Stimulated activated CD4-positive, alpha-beta T cell treated with anti-CD3 and anti-CD28 coated beads, Interleukin-4, amount 100 ng/mL, for 24 hours (primary cell): ENCODE measurements at regions not wholly inside any gene's neighbourhood (a gene's known extent, or its start where the extent isn't known, plus 50 kb on each side); places are given as distances from the start of the nearest gene placed in this dataset.
"Not testable (repeated sequence)": the region's sequence is repeated elsewhere in the genome, so short reads cannot be mapped to it uniquely, and the experiment has no call there.

Experiments
- DNase-seq: peaks from one replicate; pipeline ENCODE4 v3.0.0-alpha.2; 2020

DNA sequence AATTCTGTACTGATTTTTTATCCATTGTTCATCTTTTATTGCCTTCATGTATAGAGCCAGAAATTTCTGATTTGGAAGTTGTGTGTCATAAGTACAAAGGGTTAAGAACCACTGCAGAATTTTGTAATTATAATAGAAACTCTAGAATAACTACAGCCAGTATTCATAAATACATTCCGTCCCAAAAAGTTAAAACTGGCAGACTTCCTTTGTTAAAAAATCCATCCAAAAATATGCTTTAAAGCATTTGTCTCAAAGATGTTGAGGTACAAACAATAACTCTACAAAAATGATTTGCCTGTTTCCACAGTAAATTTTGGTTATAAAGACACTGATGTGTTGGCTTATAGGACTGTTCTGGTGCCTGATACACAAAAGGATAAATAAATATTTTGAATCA is 436.6 kb downstream of the DTWD2 start:
- no peak for DNase-seq

DNA sequence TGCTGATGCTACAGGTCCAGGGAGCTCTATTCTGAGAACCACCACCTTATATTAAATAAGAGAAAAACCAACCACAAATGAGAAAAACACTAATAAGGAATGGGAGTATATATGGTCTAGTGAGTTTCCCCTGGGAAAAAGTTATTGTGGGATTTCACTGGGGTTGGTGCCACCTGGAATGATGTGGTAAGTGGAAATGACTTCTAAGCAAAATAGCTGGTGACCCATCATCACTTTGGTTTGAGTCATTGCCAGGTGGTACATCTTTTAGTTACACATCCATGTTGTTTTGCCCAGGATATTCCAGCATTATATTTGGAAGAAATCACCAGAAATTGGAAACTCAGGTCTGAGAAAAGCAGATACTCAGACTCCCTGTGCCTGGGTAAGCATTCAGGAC is 437.3 kb downstream of the DTWD2 start:
- no peak for DNase-seq

- no peak for DNase-seq
Observed at GRCh38 chr5:118548761-118549720, 439.3 kb downstream of the DTWD2 start.

DNA sequence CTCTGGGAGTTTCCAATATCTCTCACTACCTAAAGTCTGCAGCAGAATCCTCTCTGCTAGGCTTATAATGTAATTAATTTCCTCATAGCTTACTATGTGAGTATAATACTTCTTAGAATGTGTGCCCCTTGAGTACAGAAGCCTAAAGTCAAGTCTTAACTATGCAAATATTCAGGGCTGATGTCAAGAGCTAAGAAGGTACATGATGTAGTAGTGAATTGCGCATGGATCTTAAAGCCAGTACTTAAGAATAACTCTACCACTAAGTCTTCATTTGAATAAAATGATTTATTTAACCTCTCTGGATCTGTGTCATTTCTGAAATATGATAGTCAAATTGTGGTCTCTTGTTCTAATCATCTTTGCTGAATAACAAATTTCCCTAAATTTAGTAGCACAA is 442.9 kb downstream of the DTWD2 start:
- no peak for DNase-seq

- DNase-seq: no peak
Observed at GRCh38 chr5:118544887-118545449, 443.4 kb downstream of the DTWD2 start.

GRCh38 chr5:118533923-118534322 is 454.4 kb downstream of the DTWD2 start:
- DNase-seq: no peak

DNA sequence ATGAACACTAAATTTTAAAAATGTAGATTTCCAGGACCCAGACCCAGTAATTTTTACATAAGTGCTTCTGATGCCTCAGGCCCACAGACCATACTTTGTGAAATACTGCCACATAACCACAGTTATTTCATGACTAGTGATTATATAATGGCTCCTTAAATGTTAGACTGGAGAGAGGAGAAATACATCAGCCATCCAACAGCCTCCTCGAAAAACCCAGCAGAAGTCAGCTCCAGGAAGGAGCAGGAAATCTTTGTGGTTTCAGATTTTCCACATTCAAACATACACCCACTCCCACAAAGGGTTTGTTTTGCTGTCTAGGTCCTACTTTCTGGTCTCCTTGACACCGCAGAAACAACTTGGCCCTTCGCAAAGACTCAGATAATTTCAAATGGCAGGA is 455.2 kb downstream of the DTWD2 start:
- DNase-seq: no peak

DNA sequence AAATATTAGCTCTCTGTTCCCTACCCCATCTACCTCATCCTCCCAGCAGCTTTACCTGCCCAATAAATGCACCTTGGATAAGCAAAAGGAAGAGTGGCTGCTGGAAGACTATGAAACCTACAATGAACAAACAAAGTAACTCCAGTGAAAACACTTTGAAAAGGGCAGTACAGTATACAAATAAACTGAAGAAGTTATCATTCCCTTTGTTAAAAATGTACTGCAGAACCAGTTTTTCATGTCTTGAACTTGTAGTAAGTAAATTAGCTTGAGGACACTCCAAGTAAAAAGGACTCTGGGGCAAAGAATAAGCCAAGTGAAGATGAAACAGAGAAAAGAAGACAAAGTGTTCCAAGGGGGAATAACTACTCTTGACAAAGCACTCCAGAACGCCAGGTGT is 457.1 kb downstream of the DTWD2 start:
- DNase-seq: no peak

GRCh38 chr5:118529361-118530144 is 458.8 kb downstream of the DTWD2 start:
- no peak for DNase-seq

- no peak for DNase-seq
Observed at GRCh38 chr5:118522626-118523025, 465.7 kb downstream of the DTWD2 start.

- no peak for DNase-seq
Observed at GRCh38 chr5:118520771-118521415, 467.5 kb downstream of the DTWD2 start.

GRCh38 chr5:118519466-118519865 is 468.9 kb downstream of the DTWD2 start:
- no peak for DNase-seq

DNA sequence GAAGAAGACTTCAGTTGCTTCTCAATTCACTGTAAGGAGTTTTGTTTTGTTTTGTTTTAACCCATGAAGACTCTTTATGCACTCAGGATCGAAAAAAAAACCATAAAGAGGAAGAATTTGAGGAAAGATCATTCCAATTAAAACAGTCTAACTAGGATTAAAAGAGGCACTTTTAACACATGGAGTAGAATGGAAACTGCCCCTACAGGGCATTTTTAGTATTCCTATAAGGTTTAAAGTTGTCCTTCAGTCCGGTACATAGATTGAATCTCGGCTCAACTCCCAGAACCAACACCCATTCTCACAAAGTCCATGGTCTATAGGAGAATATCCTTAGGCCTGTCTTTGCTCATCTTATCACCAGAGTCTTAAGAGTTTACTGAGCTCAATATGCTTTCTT is 469.6 kb downstream of the DTWD2 start:
- no peak for DNase-seq

GRCh38 chr5:118511846-118512245 is 476.5 kb downstream of the DTWD2 start:
- DNase-seq: no peak

- no peak for DNase-seq
Observed at GRCh38 chr5:118506217-118506852, 482.0 kb downstream of the DTWD2 start.

- not testable (repeated sequence) for DNase-seq
Observed at GRCh38 chr5:118502232-118502631, 486.1 kb downstream of the DTWD2 start.

DNA sequence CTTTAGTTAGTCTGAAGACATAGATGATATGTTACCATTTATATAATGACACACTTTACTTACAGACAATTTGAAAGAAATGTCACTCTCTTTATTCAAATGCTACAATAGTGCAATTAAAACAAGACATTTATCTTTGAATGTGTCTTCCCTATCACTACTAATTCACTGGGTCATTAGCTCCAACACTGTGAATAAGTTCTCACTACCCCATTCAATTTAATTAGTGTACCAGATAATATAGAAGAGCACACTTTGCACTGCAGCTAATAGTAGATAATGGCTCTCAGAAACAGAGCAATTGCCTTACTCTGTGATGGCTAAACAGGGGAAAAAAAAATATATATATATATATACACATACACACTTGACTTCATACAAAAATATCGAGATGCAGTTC is 497.0 kb downstream of the DTWD2 start:
- no peak for DNase-seq

- no peak for DNase-seq
Observed at GRCh38 chr5:118486647-118487225, 501.6 kb downstream of the DTWD2 start.

- no peak for DNase-seq
Observed at GRCh38 chr5:118479285-118479684, 509.1 kb downstream of the DTWD2 start.

- DNase-seq: no peak
Observed at GRCh38 chr5:118478852-118479251, 509.5 kb downstream of the DTWD2 start.

DNA sequence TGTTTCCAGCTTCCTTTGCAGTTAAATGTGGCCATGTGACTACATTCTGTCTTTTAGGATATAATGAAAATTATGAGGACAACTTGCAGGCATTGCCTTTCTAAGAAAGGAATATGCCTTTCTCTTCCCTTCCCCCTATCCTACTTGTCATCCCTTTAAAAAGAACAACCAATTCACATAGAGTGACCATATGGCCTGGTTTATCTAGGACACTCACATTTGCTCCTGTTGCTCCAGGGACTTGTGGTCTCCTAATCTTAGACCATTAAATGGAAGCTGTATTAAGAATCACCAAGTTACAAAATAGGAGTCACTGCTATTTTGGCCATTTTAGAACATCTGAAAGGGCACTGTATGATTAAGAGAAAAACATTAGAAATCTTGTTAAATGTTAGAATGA is 520.3 kb downstream of the DTWD2 start:
- DNase-seq: no peak

DNA sequence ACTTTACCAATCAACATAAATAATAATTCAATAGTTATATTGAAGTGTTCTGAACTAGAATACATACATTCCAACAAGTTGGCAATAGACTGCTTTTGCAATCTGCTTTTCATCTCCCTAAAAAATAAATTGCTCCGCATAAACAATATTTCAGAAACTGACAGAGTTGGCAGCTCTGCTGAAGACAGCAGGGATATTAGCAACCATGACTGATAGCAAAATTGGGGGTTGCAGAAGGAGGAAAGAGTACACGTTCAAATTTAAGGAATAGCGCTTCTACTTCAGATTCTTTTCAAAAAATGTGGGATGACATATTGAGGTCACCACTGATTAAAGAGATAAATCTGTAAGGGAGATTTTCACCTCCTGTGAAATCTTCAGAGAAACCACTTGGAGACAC is 521.2 kb downstream of the DTWD2 start:
- DNase-seq: no peak
